ENCODE measurements at regions not wholly inside any gene's neighbourhood (a gene's known extent, or its start where the extent isn't known, plus 50 kb on each side); places are given as distances from the start of the nearest gene placed in this dataset.
"Not testable (repeated sequence)": the region's sequence is repeated elsewhere in the genome, so short reads cannot be mapped to it uniquely, and the experiment has no call there.

DNA sequence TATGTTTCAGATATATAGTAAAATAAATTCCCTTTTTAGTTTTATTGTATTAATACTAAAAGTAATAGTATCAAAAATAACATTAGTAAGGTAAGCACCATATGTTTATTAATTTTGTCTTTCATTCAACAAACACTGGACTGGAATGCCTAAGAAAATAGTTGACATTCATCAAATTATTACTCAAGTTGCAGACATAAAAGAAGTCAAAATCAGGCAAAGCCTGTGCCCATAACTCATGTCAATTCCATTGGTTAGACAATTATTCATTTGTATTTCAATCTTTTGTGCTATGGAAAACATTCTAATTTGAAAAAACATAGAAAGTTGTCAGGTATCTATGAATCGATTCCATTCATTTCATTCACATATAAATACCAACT is 158.9 kb downstream of the CEMIP2 start:
- Mint-ChIP-seq H3K4me3 (no peak overlapping the region), H3K36me3 (no peaks in the 10 kb centered on the region), H3K4me1 (ENCODE audit: low read depth) (no peaks in the 10 kb centered on the region), H3K27ac (no peak overlapping the region), H3K27me3 (no peaks in the 10 kb centered on the region), H3K9me3 (peaks cover 6% of the 10 kb centered on the region)
- ChIA-PET CTCF (no interaction called here), POLR2A (no interaction called here)
- intact Hi-C loops (cut with micrococcal nuclease), result no loop called here
- no peak for DNase-seq

- DNase-seq, result no peak
- H3K4me1 Mint-ChIP-seq (ENCODE audit: low read depth), result no peaks in the 10 kb centered on the region
- POLR2A ChIA-PET, result no interaction called here
- CTCF ChIA-PET, result no interaction called here
- no peak overlapping the region for H3K4me3 Mint-ChIP-seq
- H3K27me3 Mint-ChIP-seq, result no peaks in the 10 kb centered on the region
- H3K27ac Mint-ChIP-seq, result no peak overlapping the region
- intact Hi-C loops (cut with micrococcal nuclease), result no loop called here
- H3K36me3 Mint-ChIP-seq, result no peaks in the 10 kb centered on the region
- peaks cover 6% of the 10 kb centered on the region for H3K9me3 Mint-ChIP-seq
Observed at GRCh38 chr9:71608825-71609447, 159.4 kb downstream of the CEMIP2 start.

GRCh38 chr9:71608021-71608420 is 160.3 kb downstream of the CEMIP2 start:
- DNase-seq, result no peak
- ChIA-PET POLR2A (no interaction called here), CTCF (interaction anchor here (0.8 kb wide), 1 partner anchor 102 kb away, joined by 4 read pairs; no protein-coding TSS in a partner anchor)
- Mint-ChIP-seq H3K4me1 (ENCODE audit: low read depth) (no peaks in the 10 kb centered on the region), H3K27me3 (no peaks in the 10 kb centered on the region), H3K36me3 (no peaks in the 10 kb centered on the region), H3K4me3 (no peak overlapping the region), H3K9me3 (peaks cover 6% of the 10 kb centered on the region), H3K27ac (no peak overlapping the region)
- intact Hi-C loops (cut with micrococcal nuclease), result no loop called here

- ChIA-PET CTCF (no interaction called here), POLR2A (no interaction called here)
- Mint-ChIP-seq H3K36me3 (no peaks in the 10 kb centered on the region), H3K27me3 (no peaks in the 10 kb centered on the region), H3K4me3 (no peak overlapping the region), H3K9me3 (peaks cover 6% of the 10 kb centered on the region), H3K4me1 (ENCODE audit: low read depth) (no peaks in the 10 kb centered on the region), H3K27ac (no peak overlapping the region)
- intact Hi-C loops (cut with micrococcal nuclease), result no loop called here
- DNase-seq, result no peak
Observed at GRCh38 chr9:71607461-71607881, 160.8 kb downstream of the CEMIP2 start.

DNA sequence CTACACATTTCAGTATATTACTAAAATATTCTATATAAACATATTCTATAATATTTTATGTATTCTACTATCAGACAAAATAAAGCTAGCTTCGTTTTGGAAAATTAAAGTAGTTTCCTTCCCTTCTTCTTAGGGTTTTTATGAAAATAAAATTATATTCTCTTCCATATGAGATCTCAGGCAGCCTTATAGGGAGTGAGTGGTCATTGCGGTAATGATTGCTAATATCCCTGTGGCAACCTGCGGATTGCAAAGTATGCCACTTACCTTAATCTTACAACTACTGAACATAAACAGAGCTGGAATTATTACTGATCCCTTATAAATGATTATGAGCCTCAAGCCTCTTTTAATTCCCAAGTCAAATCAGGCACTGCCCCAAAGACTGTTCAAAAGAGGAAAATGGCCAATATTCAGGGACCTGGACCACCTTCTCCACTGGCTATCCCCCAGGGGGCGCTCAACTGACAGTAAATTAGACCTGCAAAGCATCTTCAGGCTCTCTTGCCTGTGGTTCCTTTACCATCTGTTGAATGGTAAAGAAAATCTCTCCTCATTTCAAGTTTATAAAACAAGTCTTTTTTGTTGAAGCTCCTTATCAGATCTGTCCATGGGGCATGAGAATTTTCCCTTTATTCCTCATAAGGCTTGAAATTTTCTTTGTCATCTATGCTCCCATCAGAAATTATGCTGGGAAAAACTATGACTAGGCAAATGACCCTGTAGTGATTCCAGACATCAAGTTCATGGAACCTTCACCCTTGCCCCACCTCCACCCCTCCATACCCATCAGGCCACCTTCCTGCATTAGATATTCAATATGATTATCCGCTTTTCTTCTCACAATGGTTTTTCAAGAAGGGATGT is 163.9 kb downstream of the CEMIP2 start:
- no peak overlapping the region for H3K27ac Mint-ChIP-seq
- ChIA-PET POLR2A (no interaction called here), CTCF (interaction anchor here (0.6 to 3.8 kb wide), 29 partner anchors 13 to 434 kb away, joined by 3 to 14 read pairs (median 4); no protein-coding TSS in a partner anchor)
- intact Hi-C loops (cut with micrococcal nuclease), result loop anchor here (1.0 to 2.0 kb wide), 3 partner anchors 165 to 420 kb away; no protein-coding TSS in a partner anchor
- no peaks in the 10 kb centered on the region for H3K27me3 Mint-ChIP-seq
- no peak overlapping the region for H3K4me3 Mint-ChIP-seq
- DNase-seq, result peak; percentile 84
- no peaks in the 10 kb centered on the region for H3K9me3 Mint-ChIP-seq
- H3K36me3 Mint-ChIP-seq, result no peaks in the 10 kb centered on the region
- H3K4me1 Mint-ChIP-seq (ENCODE audit: low read depth), result no peaks in the 10 kb centered on the region

DNA sequence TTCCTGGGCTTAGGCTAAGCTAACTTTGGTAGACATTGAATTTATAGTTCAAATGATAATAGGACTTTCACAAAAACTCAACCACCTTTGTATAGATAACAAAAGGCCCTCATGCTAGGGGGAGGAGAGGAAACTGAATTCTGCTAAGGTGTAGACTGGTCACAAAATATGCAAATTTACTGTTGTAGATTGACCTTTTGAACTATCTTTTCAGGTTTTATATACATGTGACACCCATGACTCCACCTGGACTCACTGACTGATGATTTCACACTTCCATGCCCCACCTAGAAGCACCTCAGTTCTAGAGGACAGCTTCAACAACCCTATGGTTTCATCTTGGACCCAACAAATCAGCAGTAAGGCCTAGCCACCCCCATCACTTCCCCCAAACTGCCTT is 165.7 kb downstream of the CEMIP2 start:
- CTCF ChIA-PET, result interaction anchor here (0.8 to 3.8 kb wide), 4 partner anchors 36 to 422 kb away, joined by 3 to 14 read pairs (median 7); no protein-coding TSS in a partner anchor
- H3K27ac Mint-ChIP-seq, result no peak overlapping the region
- POLR2A ChIA-PET, result no interaction called here
- no peaks in the 10 kb centered on the region for H3K27me3 Mint-ChIP-seq
- H3K36me3 Mint-ChIP-seq, result no peaks in the 10 kb centered on the region
- H3K4me1 Mint-ChIP-seq (ENCODE audit: low read depth), result no peaks in the 10 kb centered on the region
- intact Hi-C loops (cut with micrococcal nuclease), result no loop called here
- DNase-seq, result no peak
- no peak overlapping the region for H3K4me3 Mint-ChIP-seq
- H3K9me3 Mint-ChIP-seq, result no peaks in the 10 kb centered on the region

DNA sequence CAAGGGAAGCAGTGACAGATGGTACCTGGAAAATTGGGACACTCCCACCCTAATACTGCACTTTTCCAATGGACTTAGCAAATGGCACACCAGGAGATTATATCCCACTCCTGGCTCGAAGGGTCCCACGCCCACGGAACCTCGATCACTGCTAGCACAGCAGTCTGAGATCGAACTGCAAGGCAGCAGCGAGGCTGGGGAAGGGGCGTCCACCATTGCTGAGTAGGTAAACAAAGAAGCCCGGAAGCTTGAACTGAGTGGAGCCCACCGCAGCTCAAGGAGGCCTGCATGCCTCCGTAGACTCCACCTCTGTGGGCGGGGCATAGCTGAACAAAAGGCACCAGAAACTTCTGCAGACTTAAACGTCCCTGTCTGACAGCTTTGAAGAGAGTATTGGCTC is 172.6 kb downstream of the CEMIP2 start:
- H3K9me3 Mint-ChIP-seq; H3K27me3 Mint-ChIP-seq; H3K27ac Mint-ChIP-seq; intact Hi-C loops (cut with micrococcal nuclease); DNase-seq; H3K4me3 Mint-ChIP-seq; POLR2A ChIA-PET; H3K4me1 Mint-ChIP-seq (ENCODE audit: low read depth); CTCF ChIA-PET; H3K36me3 Mint-ChIP-seq: not testable (repeated sequence)

GRCh38 chr9:71594541-71594940 is 173.8 kb downstream of the CEMIP2 start:
- H3K9me3 Mint-ChIP-seq, result no peaks in the 10 kb centered on the region
- no peak overlapping the region for H3K27ac Mint-ChIP-seq
- intact Hi-C loops (cut with micrococcal nuclease), result no loop called here
- no peaks in the 10 kb centered on the region for H3K4me1 Mint-ChIP-seq (ENCODE audit: low read depth)
- H3K27me3 Mint-ChIP-seq, result peaks cover 10% of the 10 kb centered on the region
- no peak overlapping the region for H3K4me3 Mint-ChIP-seq
- no peak for DNase-seq
- ChIA-PET CTCF (no interaction called here), POLR2A (no interaction called here)
- H3K36me3 Mint-ChIP-seq, result no peaks in the 10 kb centered on the region

- intact Hi-C loops (cut with micrococcal nuclease), result no loop called here
- H3K36me3 Mint-ChIP-seq, result no peaks in the 10 kb centered on the region
- peaks cover 13% of the 10 kb centered on the region for H3K27me3 Mint-ChIP-seq
- DNase-seq, result no peak
- CTCF ChIA-PET, result no interaction called here
- POLR2A ChIA-PET, result no interaction called here
- H3K27ac Mint-ChIP-seq, result no peak overlapping the region
- H3K9me3 Mint-ChIP-seq, result no peaks in the 10 kb centered on the region
- H3K4me3 Mint-ChIP-seq, result no peak overlapping the region
- no peaks in the 10 kb centered on the region for H3K4me1 Mint-ChIP-seq (ENCODE audit: low read depth)
Observed at GRCh38 chr9:71592400-71592799, 175.9 kb downstream of the CEMIP2 start.

GRCh38 chr9:71590362-71590761 is 178.0 kb downstream of the CEMIP2 start:
- intact Hi-C loops (cut with micrococcal nuclease), result no loop called here
- ChIA-PET POLR2A (no interaction called here), CTCF (interaction anchor here (1.8 kb wide), 1 partner anchor 14 kb away, joined by 5 read pairs; no protein-coding TSS in a partner anchor)
- Mint-ChIP-seq H3K27me3 (peaks cover 11% of the 10 kb centered on the region), H3K4me1 (ENCODE audit: low read depth) (no peaks in the 10 kb centered on the region), H3K36me3 (no peaks in the 10 kb centered on the region), H3K9me3 (no peaks in the 10 kb centered on the region), H3K4me3 (no peak overlapping the region), H3K27ac (no peak overlapping the region)
- no peak for DNase-seq

DNA sequence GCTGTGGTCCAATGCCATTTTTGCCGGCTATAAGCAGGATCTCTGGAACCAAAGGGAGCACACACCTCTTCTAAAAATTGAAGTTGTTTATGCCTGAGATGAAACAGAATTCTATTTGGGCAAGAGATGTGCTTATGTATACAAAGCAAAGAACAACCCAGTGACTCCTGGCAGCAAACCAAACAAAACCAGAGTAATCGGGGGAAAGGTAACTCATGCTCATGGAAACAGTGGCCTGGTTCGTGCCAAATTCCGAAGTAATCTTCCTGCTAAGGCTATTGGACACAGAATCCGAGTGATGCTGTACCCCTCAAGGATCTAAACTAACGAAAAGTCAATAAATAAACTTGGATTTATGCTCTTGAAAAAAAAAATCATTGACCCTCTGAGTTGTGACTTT is 178.7 kb downstream of the CEMIP2 start:
- POLR2A ChIA-PET, result no interaction called here
- CTCF ChIA-PET, result no interaction called here
- no peaks in the 10 kb centered on the region for H3K4me1 Mint-ChIP-seq (ENCODE audit: low read depth)
- no peaks in the 10 kb centered on the region for H3K9me3 Mint-ChIP-seq
- no peak overlapping the region for H3K4me3 Mint-ChIP-seq
- peaks cover 11% of the 10 kb centered on the region for H3K27me3 Mint-ChIP-seq
- intact Hi-C loops (cut with micrococcal nuclease), result no loop called here
- no peak for DNase-seq
- no peaks in the 10 kb centered on the region for H3K36me3 Mint-ChIP-seq
- no peak overlapping the region for H3K27ac Mint-ChIP-seq

- H3K4me1 Mint-ChIP-seq (ENCODE audit: low read depth), result no peaks in the 10 kb centered on the region
- H3K27me3 Mint-ChIP-seq, result peaks cover 5% of the 10 kb centered on the region
- CTCF ChIA-PET, result no interaction called here
- POLR2A ChIA-PET, result no interaction called here
- intact Hi-C loops (cut with micrococcal nuclease), result no loop called here
- no peak overlapping the region for H3K4me3 Mint-ChIP-seq
- H3K27ac Mint-ChIP-seq, result no peak overlapping the region
- H3K9me3 Mint-ChIP-seq, result no peaks in the 10 kb centered on the region
- H3K36me3 Mint-ChIP-seq, result no peaks in the 10 kb centered on the region
- DNase-seq, result peak; percentile 35
Observed at GRCh38 chr9:71587576-71588362, 180.5 kb downstream of the CEMIP2 start.

Measured in activated CD4-positive, alpha-beta memory T cell treated with anti-CD3 and anti-CD28 coated beads for 36 hours (primary cell).